VCaP (cell line): ENCODE measurements at regions not wholly inside any gene's neighbourhood (a gene's known extent, or its start where the extent isn't known, plus 50 kb on each side); places are given as distances from the start of the nearest gene placed in this dataset.
"Not testable (repeated sequence)": the region's sequence is repeated elsewhere in the genome, so short reads cannot be mapped to it uniquely, and the experiment has no call there.

Source experiments
- H3K27ac ChIP-seq: fragments of 450-650 bp; 2 replicates; pipeline ENCODE4 v1.5.1; 2017
- CTCF ChIP-seq: fragments of 450-650 bp; conservative IDR thresholded peaks from 2 replicates; pipeline ENCODE4 v1.5.1; 2017; ENCODE audit warnings: mild to moderate bottlenecking, moderate library complexity

- no peak for TF ChIP-seq CTCF
- no peak overlapping the region for H3K27ac ChIP-seq
These were observed 826.1 kb downstream of the PRELID2 start for GRCh38 chr5:145008876-145009530.

GRCh38 chr5:144994356-144994755, 823.7 kb downstream of the KCTD16 start:
- not testable (repeated sequence) for H3K27ac ChIP-seq

GRCh38 chr5:144983101-144983500, 812.4 kb downstream of the KCTD16 start:
- no peak overlapping the region for H3K27ac ChIP-seq
- TF ChIP-seq CTCF, result no peak

- no peak overlapping the region for H3K27ac ChIP-seq
- TF ChIP-seq CTCF, result 0 out of 2 replicates have a peak, but pooled peaks have one; percentile 7
These were observed 809.0 kb downstream of the KCTD16 start for GRCh38 chr5:144979516-144980264.

- TF ChIP-seq CTCF, result no peak
- H3K27ac ChIP-seq, result no peak overlapping the region
These were observed 801.6 kb downstream of the KCTD16 start for GRCh38 chr5:144972317-144972716.

GRCh38 chr5:144971108-144971850, 800.6 kb downstream of the KCTD16 start:
- no peak overlapping the region for H3K27ac ChIP-seq
- no peak for TF ChIP-seq CTCF

GRCh38 chr5:144960296-144960695, 789.6 kb downstream of the KCTD16 start:
- TF ChIP-seq CTCF, result no peak
- no peak overlapping the region for H3K27ac ChIP-seq
